HG03139 (cell line): ENCODE measurements at regions not wholly inside any gene's neighbourhood (a gene's known extent, or its start where the extent isn't known, plus 50 kb on each side); places are given as distances from the start of the nearest gene placed in this dataset.
"Not testable (repeated sequence)": the region's sequence is repeated elsewhere in the genome, so short reads cannot be mapped to it uniquely, and the experiment has no call there.

ENCODE experiments used
- ATAC-seq: cut with Tn5 transposase; IDR thresholded peaks from one replicate; pipeline ENCODE4 v1.9.1; 2021; ENCODE audit not compliant: unreplicated experiment

- no peak for ATAC-seq
Observed at GRCh38 chr4:184906480-184907097, 80.8 kb upstream of the ACSL1 start.

DNA sequence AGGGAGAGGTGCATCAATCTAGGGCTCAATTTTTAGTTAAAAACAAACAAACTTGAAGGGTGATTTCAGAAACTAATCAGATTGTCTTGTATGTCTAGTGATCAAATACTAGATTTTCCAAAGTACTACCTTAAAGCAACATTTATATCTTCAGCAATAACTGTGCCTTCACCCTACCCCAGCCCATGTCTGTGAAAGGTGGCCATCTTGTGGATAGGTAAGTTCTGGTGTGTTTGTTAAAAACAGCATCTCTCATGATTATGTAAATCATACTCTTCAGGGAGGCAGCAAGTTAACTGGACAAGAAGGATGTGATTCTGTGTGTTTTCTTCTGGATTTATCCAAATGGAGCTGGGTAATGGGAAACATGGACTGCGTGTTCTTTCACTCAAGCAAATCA, 81.4 kb upstream of the ACSL1 start:
- peak; percentile 56 for ATAC-seq

DNA sequence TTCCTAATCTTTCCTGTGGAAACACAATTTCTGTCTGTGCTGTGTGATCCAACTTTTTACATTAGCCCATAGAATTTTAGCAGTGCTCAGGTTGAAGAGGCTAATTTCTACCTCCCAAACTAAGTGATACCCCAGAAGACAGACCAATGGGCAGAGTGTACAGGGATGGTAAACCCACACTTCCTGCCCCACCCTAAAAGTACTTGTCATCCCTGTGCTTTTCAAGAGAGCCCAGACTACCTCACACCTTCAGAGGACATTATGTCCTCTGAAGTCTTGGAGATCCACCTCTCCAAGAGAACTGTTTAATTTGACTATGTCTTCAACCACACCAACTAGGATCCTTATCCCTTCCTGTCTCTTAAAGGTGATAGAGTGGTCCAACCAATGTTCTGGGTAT, 82.0 kb upstream of the ACSL1 start:
- no peak for ATAC-seq

DNA sequence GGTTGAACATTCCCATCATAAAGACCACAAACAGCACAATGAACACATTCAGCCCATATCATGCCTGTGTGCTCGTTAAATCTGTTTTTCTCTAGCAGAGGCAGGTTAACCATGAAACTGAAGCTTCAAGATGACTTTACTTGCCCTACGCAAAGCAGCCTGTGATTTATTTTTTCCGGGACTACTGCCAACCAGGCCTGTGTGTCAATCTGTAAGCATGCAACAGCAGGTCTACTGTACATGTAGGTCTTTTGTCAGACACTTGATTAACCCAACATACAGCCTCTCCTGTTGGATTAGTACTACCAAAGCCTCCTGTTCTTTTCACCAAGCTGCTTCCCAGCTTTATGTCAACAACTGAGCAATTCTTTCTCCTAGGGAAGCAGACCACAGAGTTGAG, 85.5 kb upstream of the ACSL1 start:
- ATAC-seq: no peak

- no peak for ATAC-seq
Observed at GRCh38 chr4:184913356-184914143, 87.8 kb upstream of the ACSL1 start.

DNA sequence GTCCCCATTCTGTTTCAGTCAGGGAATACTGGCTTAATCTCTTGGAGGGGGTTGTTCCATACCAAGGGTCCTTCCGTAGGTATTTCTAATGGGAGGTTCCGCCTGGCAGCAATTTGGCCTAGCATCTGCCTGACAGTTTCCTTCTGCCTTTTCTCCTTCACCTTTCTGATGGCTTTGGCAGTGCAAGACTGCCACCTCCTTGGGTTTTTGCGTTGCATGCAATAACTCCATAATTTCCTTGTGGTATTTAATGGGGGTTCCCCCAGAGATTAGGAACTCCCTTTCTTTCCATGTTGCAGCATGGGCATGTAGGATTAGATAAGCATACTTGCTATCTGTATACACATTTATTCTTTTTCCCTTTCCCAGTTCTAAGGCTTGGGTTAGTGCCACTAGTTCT, 93.0 kb upstream of the ACSL1 start:
- not testable (repeated sequence) for ATAC-seq

DNA sequence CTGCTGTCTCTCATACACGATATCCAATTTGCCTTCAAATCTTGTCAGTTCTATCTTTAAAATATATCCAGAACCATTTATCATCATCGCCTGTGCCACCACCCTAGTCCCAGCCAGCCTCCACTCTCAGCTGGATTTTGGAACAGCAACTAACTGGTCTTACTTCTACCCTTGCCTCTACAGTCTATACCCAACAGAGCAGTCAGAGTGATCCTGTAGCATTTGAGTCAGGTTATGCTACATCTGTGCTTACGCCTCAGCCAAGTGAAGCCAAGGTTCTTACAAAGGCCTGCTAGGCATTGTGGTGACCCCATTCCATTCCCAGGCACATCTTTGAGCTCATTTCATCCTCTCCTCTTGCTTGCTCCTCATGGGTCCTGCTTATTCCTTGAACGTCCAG, 95.7 kb upstream of the ACSL1 start:
- no peak for ATAC-seq

DNA sequence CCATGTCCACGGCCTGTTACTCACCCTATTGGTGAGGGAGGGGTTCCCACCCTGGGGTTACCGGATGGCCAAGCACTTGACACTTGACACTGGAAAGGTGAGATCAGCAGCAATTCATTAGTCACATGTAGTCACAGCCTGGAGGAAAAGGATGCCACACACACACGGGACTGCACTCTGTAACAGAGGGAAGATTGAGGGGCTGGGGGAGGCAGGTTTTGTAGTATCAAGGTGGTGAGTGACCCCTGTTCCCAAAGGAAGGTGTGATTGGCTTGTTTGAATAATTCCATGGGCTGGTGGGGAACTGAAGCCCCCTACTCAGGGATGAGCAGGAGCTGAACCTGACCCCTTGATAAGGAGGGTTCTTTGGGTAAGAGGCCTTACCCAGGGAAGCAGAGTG, 96.0 kb upstream of the HELT start:
- ATAC-seq: no peak

GRCh38 chr4:184924516-184924915, 93.8 kb upstream of the HELT start:
- ATAC-seq: no peak

- no peak for ATAC-seq
Observed at GRCh38 chr4:184929476-184929875, 88.8 kb upstream of the HELT start.

DNA sequence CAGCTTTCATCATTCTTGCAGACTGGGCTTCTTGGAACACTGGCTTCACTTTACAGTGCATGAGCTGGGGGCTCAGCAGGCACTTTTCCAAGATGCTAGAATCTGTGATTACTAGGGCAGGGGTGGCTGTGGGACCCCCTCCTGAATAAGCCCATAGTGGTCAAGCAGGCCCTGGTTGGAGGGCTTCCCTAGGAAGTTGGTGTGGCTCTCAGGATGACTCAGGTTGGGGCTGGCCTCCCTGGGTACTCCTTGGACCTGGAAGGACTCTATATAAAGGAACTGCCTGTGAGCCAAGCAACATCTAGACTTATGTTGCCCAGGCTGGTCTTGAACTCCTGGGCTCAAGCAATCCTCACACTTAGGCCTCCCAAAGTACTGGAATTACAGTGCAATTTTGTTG, 88.3 kb upstream of the HELT start:
- no peak for ATAC-seq

DNA sequence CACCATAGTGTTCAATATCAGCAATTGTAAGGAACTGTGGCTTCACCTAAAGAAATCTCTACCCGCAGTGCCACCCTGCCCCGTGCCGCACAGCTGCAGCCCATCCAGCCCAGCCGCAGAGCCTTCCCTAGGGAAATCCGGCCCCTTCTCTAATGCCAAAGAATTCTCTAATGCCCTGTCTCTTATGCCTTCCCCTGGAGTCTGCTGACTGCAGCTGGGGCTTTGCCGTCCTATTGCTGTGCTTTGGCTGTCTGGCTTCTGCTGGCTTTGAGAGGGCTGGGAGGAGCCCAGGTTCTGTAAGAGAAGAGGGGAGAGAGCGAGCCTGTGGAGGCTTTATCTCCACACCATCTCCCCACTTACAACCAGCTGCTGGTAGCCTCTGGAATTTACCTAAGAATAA, 85.9 kb upstream of the HELT start:
- no peak for ATAC-seq

DNA sequence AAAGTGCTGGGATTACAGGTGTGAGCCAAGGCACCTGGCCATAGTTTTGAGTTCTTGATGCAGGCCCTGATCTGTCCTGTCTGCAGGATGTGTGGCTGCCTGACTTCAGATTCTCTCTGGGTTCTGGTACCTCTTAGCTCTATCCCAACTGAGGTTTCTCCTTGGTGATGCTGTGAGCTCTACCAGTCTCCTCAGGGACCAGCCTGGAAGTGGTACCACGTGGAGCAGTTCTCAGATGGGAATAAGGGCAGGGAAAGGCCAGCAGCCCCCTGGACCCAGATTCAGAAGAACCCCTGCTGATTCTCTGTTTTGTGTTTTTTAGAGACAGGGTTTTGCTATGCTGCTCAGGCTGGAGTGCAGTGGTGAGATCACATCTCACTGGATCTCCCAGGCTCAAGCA, 85.0 kb upstream of the HELT start:
- no peak for ATAC-seq

GRCh38 chr4:184934184-184934583, 84.1 kb upstream of the HELT start:
- ATAC-seq: no peak

- no peak for ATAC-seq
Observed at GRCh38 chr4:184934961-184935360, 83.3 kb upstream of the HELT start.

DNA sequence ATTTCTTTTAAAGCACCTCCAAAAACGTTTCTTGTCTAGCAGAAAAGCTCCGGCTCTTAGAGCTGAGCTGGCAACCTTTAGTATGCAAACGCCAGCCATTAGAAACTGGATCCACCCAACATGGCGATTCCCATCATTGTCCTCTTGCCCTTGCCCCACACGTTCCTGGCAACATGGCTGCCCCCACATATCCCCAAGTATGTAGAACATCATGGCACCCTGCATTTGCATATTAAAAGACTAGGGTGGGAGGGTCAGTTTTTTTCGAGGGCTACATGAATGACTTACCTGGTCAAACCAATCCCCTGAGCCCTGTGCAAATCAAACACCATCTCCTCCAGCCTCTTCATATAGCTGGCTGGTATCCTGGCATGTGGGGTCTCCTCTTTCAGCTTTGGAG, 82.2 kb upstream of the HELT start:
- no peak for ATAC-seq

DNA sequence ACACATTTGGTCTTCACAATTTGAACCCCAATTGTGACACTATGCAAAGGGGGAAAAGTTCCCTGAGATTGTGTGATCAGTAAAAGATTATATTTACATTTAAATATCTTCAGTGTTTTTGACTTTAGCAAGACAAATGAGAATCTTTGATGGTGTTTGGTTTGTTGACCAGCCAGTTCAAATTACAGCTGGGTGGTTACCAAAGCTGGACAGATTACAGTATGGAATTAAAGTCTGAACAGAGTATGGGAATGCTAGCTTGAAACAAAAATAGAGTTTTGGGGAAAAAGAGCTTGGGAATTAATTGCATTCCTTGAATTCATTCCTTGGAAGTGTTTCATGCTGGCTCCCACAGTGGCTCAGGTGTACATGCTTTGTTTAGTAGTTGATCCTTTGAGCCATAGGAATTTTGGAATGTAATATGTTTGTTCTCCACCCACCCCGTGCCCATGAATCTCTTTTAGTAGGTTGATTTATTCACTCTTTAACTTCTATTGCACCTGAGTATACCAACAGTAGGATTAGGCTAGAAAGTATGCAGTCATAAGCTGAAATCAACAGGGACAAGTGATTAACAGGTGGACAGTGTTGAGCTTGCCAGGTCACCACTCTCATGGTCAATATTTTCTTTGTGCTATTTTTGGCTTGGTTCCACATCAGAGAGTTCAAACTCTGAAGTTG, 81.1 kb upstream of the HELT start:
- no peak for ATAC-seq

- no peak for ATAC-seq
Observed at GRCh38 chr4:184937745-184938144, 80.5 kb upstream of the HELT start.

GRCh38 chr4:184938871-184939270, 79.4 kb upstream of the HELT start:
- no peak for ATAC-seq

DNA sequence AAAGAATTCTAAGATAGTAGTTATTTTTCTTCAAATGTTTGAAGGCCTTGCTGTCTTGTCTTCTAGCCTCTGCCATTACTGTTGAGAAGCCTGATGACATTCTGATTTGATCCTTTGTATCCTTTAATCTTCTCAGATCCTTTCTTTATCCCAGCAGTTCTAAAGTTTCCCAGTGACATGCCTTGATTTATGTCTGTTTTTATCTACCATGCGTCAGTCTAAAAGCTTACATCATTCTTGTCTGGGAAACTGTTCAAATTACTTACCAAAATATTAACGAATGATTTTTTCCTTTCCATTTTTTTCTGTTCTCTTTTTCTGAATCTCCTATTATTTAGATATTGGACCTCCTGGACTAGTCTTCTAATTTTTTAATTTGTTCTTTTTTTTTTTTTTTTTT, 78.3 kb upstream of the HELT start:
- no peak for ATAC-seq

DNA sequence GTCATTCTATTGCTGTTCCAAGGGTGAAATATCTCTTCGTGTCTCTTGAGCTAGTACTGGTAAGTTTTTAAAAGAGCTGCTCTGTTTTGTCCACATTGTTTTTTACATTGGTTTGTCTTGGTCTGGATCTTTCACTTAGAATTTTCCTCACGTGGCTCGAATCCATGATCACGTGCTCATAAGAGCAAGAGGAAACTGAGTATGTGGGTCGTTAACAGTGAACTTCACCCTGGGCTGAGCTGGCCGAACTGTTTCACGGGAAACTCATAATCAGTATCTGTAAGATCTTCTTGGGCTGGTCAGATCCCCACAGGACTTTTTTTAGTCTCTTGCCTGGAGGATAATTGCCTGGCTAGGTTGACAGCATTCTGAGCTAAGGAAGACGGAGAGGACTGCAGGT, 77.8 kb upstream of the HELT start:
- no peak for ATAC-seq

GRCh38 chr4:184941671-184942418, 76.4 kb upstream of the HELT start:
- ATAC-seq: no peak
